PC-9 (cell line): ENCODE measurements at regions not wholly inside any gene's neighbourhood (a gene's known extent, or its start where the extent isn't known, plus 50 kb on each side); places are given as distances from the start of the nearest gene placed in this dataset.

Experiments
- CTCF ChIP-seq: fragments of 200-600 bp; sonication (generic); conservative IDR thresholded peaks from 2 replicates; pipeline ENCODE4 v1.6.1; 2017; ENCODE audit warnings: mixed run types, antibody characterized with exemption, mild to moderate bottlenecking, moderate library complexity
- EZH2 ChIP-seq: fragments of 200-600 bp; sonication (generic); IDR thresholded peaks from 2 replicates; pipeline ENCODE4 v1.8.0; 2017; ENCODE audit warnings: antibody characterized with exemption, low read depth

GRCh38 chr5:50927953-50928352 lies 261.5 kb downstream of the PARP8 start:
- TF ChIP-seq CTCF (no peak), EZH2 (no peak)
